Stomach (tissue), 4 donors: ENCODE measurements at regions not wholly inside any gene's neighbourhood (a gene's known extent, or its start where the extent isn't known, plus 50 kb on each side); places are given as distances from the start of the nearest gene placed in this dataset.

ENCODE experiments used
- EP300 ChIP-seq: sonication (generic); formaldehyde crosslinking; IDR thresholded peaks from one replicate; pipeline ENCODE4 v1.6.1; 2017; ENCODE audit warnings: antibody characterized with exemption
- POLR2AphosphoS5 ChIP-seq, 3 donors: sonication (generic); formaldehyde crosslinking; IDR thresholded peaks; one replicate each; pipeline ENCODE4 v1.6.1; 2016; ENCODE audit warnings: antibody characterized with exemption in 3 of 3
- TF ChIP-seq, protein P1 (sequence below), 7 experiments: fragments of 450-650 bp in 4 of 7; fragments of 200-600 bp in 3 of 7; sonication (generic) in 3 of 7; IDR thresholded peaks; one replicate each; pipeline ENCODE4 v1.5.1; 2016 to 2019; ENCODE audit warnings: antibody characterized with exemption in 7 of 7, control low read depth in 2 of 7, mild to moderate bottlenecking in 1 of 7

DNA sequence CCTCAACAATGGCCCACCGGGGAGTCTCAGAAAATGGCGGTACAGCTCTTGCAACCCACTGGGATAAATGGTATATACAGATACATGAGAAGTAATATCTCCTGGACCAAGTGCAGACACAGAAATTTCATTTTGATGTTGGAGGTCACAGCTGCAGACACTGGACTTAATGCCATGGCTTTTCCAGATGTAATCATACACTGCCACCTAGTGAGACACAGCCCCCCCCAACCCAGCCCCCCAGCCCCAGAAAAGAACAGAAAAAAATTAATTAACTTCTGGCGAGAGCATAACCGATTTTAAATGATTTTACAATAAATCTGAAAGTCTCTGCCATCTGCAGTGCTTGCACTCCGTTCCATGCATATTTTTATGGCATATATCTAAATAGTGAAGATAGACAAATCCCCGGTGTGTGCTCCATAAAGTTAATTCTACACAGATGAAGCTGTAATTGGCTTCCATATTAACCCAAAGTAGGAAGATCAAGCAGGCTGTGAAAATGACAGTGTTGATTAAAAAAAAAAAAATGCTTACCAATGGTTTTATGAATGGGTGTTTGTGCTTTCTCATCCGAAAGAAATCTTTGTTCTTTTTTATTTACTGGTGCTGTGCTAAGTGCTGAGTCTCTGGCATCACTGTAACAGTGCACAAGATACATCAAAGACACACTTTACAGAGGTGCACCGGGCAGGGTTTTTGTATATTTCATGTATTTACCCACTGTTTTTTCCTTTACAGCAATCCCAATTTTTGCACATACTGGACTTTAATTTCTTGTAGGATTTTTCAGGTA is 804.1 kb downstream of the TFAP2A start:
- TF ChIP-seq, protein P1, sequence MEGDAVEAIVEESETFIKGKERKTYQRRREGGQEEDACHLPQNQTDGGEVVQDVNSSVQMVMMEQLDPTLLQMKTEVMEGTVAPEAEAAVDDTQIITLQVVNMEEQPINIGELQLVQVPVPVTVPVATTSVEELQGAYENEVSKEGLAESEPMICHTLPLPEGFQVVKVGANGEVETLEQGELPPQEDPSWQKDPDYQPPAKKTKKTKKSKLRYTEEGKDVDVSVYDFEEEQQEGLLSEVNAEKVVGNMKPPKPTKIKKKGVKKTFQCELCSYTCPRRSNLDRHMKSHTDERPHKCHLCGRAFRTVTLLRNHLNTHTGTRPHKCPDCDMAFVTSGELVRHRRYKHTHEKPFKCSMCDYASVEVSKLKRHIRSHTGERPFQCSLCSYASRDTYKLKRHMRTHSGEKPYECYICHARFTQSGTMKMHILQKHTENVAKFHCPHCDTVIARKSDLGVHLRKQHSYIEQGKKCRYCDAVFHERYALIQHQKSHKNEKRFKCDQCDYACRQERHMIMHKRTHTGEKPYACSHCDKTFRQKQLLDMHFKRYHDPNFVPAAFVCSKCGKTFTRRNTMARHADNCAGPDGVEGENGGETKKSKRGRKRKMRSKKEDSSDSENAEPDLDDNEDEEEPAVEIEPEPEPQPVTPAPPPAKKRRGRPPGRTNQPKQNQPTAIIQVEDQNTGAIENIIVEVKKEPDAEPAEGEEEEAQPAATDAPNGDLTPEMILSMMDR (IDR thresholded peaks at IDR 0.05) = no peak
- TF ChIP-seq POLR2AphosphoS5 (IDR thresholded peaks at IDR 0.05) (no peak), EP300 (no peak)
